ENCODE measurements at regions not wholly inside any gene's neighbourhood (a gene's known extent, or its start where the extent isn't known, plus 50 kb on each side); places are given as distances from the start of the nearest gene placed in this dataset.

DNA sequence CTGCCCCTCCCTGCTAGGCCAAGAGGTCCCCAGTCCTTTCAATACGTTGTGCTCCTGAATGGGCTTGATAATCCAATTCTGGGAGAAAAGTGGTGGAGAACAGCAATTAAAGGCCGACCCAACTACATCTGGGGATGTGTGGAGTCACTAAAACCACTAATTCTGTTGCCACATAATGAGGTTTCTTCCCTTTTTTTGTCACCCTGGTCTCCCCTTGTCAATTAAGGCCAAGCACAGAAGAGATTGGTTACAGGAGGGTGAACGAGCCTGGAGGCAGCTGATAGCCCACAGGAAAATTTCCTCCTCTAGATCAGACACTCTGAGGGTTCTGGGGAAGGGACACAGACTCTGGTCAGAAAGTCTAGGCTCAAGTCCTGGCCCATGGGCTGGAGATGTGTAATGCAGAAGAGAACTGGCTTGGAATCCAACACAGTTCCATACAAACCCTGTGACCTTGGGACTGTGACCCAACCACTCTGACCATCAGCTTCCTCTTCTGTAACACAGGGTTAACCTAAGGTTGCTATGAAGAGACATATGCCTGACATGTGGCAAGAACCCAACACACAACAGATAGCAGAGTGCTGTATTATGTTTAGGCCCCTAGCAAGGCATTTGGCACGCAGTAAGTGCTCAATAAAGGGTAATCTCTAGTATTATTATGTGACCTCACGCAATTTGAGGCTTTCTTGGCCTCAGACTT is 146.4 kb downstream of the CHST1 start:
- no peak for ATAC-seq (ENCODE audit: insufficient read depth, low read depth)
- no peak overlapping the region for H2AFZ ChIP-seq (ENCODE audit: low read depth, low read length)

DNA sequence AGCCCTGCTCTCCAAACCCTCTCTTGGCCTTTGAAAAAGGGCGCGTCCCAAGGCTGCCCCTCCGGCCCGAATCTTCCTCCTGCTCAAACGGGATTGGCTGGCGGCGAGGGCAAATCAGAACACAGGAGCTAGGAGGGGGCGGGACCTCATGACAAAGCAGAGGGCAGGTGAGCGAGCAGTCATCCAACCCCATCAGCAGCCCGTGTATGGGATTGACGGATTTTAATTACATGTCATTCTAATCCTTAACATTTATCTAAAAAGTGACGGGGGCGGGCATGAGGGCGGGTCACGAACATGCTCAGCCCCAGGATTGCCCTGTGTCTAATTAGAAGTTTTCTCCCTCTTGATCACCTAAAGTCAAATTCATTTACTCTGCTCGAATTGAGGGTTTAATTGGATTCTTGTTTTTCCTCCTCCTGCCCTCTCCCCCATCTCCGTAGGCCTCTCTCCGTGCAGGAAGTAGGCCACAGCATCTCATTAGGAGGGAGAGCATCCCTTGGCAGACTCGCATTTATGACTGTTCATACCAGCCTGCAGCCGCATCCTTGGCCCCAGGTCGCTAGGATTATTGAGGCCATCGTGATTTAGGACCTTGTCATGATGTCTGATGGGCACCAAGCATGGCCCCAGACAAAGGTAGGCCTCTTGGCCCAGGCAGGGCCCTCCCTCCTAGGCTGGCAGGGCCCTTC is 147.1 kb downstream of the CHST1 start:
- Histone ChIP-seq H3K9ac (ENCODE audit: low read depth, low read length) (no peak overlapping the region), H3K9me3 (ENCODE audit: insufficient read depth, low read length, severe bottlenecking) (no peaks in the 10 kb centered on the region), H3K79me2 (ENCODE audit: insufficient read depth, low read length) (no peaks in the 10 kb centered on the region), H2AFZ (ENCODE audit: low read depth, low read length) (no peak overlapping the region), H3K27me3 (ENCODE audit: insufficient read depth, low read length, poor library complexity) (peaks cover 6% of the 10 kb centered on the region), H3K4me1 (ENCODE audit: insufficient read depth, low read length) (no peaks in the 10 kb centered on the region), H3K27ac (ENCODE audit: low read length) (no peak overlapping the region), H3K36me3 (ENCODE audit: insufficient read depth, low read length) (no peaks in the 10 kb centered on the region), H3K4me2 (ENCODE audit: insufficient read depth, low read length) (no peak overlapping the region), H4K20me1 (ENCODE audit: insufficient read depth, low read length) (no peaks in the 10 kb centered on the region), H3K4me3 (ENCODE audit: low read depth in 1 of 2, low read length in 2 of 2) (no peak overlapping the region)
- ATAC-seq (ENCODE audit: insufficient read depth, low read depth) (no peak), DNase-seq (no peak)
- TF ChIP-seq, protein P1, sequence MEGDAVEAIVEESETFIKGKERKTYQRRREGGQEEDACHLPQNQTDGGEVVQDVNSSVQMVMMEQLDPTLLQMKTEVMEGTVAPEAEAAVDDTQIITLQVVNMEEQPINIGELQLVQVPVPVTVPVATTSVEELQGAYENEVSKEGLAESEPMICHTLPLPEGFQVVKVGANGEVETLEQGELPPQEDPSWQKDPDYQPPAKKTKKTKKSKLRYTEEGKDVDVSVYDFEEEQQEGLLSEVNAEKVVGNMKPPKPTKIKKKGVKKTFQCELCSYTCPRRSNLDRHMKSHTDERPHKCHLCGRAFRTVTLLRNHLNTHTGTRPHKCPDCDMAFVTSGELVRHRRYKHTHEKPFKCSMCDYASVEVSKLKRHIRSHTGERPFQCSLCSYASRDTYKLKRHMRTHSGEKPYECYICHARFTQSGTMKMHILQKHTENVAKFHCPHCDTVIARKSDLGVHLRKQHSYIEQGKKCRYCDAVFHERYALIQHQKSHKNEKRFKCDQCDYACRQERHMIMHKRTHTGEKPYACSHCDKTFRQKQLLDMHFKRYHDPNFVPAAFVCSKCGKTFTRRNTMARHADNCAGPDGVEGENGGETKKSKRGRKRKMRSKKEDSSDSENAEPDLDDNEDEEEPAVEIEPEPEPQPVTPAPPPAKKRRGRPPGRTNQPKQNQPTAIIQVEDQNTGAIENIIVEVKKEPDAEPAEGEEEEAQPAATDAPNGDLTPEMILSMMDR (IDR thresholded peaks at IDR 0.05; ENCODE audit: borderline replicate concordance, extremely low read depth, low read length, poor library complexity, severe bottlenecking) = no peak
- no peak for TF ChIP-seq EZH2 (IDR thresholded peaks at IDR 0.05; ENCODE audit: borderline replicate concordance, low read depth, low read length, severe bottlenecking)

More for the DNA sequence above, 146.4 kb downstream of the CHST1 start:
- H4K20me1 ChIP-seq (ENCODE audit: insufficient read depth, low read length) = no peaks in the 10 kb centered on the region
- no peaks in the 10 kb centered on the region for H3K79me2 ChIP-seq (ENCODE audit: insufficient read depth, low read length)
- H3K9me3 ChIP-seq (ENCODE audit: insufficient read depth, low read length, severe bottlenecking) = no peaks in the 10 kb centered on the region
- H3K9ac ChIP-seq (ENCODE audit: low read depth, low read length) = no peak overlapping the region
- TF ChIP-seq, protein P1 (IDR thresholded peaks at IDR 0.05; ENCODE audit: borderline replicate concordance, extremely low read depth, low read length, poor library complexity, severe bottlenecking) = no peak
- TF ChIP-seq EZH2 (IDR thresholded peaks at IDR 0.05; ENCODE audit: borderline replicate concordance, low read depth, low read length, severe bottlenecking) = no peak
- no peaks in the 10 kb centered on the region for H3K4me1 ChIP-seq (ENCODE audit: insufficient read depth, low read length)
- H3K4me2 ChIP-seq (ENCODE audit: insufficient read depth, low read length) = no peak overlapping the region
- DNase-seq = no peak
- no peaks in the 10 kb centered on the region for H3K36me3 ChIP-seq (ENCODE audit: insufficient read depth, low read length)
- H3K4me3 ChIP-seq (ENCODE audit: low read depth in 1 of 2, low read length in 2 of 2) = no peak overlapping the region
- no peak overlapping the region for H3K27ac ChIP-seq (ENCODE audit: low read length)
- H3K27me3 ChIP-seq (ENCODE audit: insufficient read depth, low read length, poor library complexity) = peaks cover 6% of the 10 kb centered on the region

DNA sequence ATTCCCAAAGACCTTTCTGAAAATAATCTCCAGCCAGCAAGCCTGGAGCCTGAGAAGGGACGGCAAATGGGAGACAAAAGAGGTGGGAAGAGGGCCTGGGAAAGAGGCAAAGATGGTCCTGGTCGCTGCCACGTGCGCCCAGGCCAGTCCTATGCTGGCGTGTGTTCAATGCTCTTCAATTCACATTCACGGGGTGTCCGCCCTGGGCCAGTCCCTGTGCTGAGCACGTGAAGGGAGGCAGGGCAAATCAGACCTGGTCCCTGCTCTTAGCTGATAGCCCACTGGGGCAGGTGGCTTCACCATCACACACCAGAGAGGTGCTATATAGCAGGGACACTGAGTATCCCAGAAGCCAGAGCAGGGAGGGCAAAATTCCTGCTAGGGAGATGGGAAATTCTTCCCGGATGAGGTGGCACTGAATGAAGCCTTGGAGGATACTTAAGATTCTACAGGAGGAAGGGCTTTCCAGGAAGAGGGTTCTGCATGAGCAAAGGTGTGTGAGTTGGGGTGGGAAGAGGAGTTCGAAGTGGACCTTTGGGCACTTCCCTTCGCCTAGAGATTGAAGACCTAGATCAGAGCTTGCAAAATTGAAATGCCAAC is 148.2 kb downstream of the CHST1 start:
- ATAC-seq (ENCODE audit: insufficient read depth, low read depth) (no peak), DNase-seq (no peak)
- Histone ChIP-seq H3K4me2 (ENCODE audit: insufficient read depth, low read length) (no peak overlapping the region), H3K9me3 (ENCODE audit: insufficient read depth, low read length, severe bottlenecking) (no peaks in the 10 kb centered on the region), H3K9ac (ENCODE audit: low read depth, low read length) (no peak overlapping the region), H2AFZ (ENCODE audit: low read depth, low read length) (no peak overlapping the region), H3K27me3 (ENCODE audit: insufficient read depth, low read length, poor library complexity) (peaks cover 6% of the 10 kb centered on the region), H3K4me3 (ENCODE audit: low read depth in 1 of 2, low read length in 2 of 2) (no peak overlapping the region), H3K36me3 (ENCODE audit: insufficient read depth, low read length) (no peaks in the 10 kb centered on the region), H4K20me1 (ENCODE audit: insufficient read depth, low read length) (no peaks in the 10 kb centered on the region), H3K79me2 (ENCODE audit: insufficient read depth, low read length) (no peaks in the 10 kb centered on the region), H3K27ac (ENCODE audit: low read length) (no peak overlapping the region), H3K4me1 (ENCODE audit: insufficient read depth, low read length) (no peaks in the 10 kb centered on the region)
- TF ChIP-seq EZH2 (IDR thresholded peaks at IDR 0.05; ENCODE audit: borderline replicate concordance, low read depth, low read length, severe bottlenecking) = no peak
- TF ChIP-seq, protein P1 (IDR thresholded peaks at IDR 0.05; ENCODE audit: borderline replicate concordance, extremely low read depth, low read length, poor library complexity, severe bottlenecking) = no peak

Measured in DND-41 (cell line).